GM12892 (cell line): ENCODE measurements at regions not wholly inside any gene's neighbourhood (a gene's known extent, or its start where the extent isn't known, plus 50 kb on each side); places are given as distances from the start of the nearest gene placed in this dataset.

Experiments used
- POLR2A ChIP-seq: IDR thresholded peaks from 2 replicates; pipeline ENCODE4 v1.6.1; 2011; ENCODE audit warnings: low read depth, low read length, control low read depth
- POLR2AphosphoS5 ChIP-seq: IDR thresholded peaks from 2 replicates; pipeline ENCODE4 v1.6.1; 2011; ENCODE audit warnings: low read depth, low read length, control low read depth
- TAF1 ChIP-seq: IDR thresholded peaks from 2 replicates; pipeline ENCODE4 v1.6.1; 2011; ENCODE audit warnings: low read depth, mild to moderate bottlenecking, control low read depth, low read length, borderline replicate concordance

- TF ChIP-seq TAF1, result no peak
- no peak for TF ChIP-seq POLR2AphosphoS5
- no peak for TF ChIP-seq POLR2A
Observed at GRCh38 chr11:15507592-15507991, 392.9 kb downstream of the INSC start.
